SIG-M5 treated with dmso at 0.1 percent for 504 hours (cell line): ENCODE measurements at regions not wholly inside any gene's neighbourhood (a gene's known extent, or its start where the extent isn't known, plus 50 kb on each side); places are given as distances from the start of the nearest gene placed in this dataset.

Experiments used
- DNase-seq: peaks from one replicate; lab custom pipeline; 2025; ENCODE audit not compliant: unreplicated experiment; lab: John Stamatoyannopoulos, UW

GRCh38 chr2:204108330-204108751, 171.8 kb downstream of the ICOS start:
- no peak for DNase-seq

DNA sequence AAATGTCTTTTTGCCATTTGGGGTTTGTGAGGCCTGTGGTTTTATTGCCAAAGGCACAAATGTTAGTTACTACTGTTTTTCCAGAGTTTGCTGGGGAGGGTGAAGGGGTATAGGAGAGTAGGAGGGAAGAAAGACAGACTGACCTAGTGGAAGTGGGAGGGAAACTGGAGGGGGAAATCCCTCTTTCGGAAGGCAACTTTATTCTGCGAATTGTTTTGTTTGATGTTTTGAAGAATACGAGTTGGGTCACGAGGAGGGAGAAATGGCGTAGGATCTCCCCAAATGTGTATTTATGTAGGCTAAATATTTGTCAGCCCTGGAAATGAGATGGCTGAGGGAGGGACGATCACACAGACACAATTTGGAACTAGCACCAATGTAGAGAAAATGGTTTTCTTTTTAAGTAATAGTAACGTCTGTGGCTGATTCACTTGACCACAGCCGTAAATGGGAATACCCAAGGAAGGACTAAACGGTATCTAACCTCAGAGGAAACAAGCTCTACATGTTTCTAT, 172.3 kb downstream of the ICOS start:
- DNase-seq: no peak

DNA sequence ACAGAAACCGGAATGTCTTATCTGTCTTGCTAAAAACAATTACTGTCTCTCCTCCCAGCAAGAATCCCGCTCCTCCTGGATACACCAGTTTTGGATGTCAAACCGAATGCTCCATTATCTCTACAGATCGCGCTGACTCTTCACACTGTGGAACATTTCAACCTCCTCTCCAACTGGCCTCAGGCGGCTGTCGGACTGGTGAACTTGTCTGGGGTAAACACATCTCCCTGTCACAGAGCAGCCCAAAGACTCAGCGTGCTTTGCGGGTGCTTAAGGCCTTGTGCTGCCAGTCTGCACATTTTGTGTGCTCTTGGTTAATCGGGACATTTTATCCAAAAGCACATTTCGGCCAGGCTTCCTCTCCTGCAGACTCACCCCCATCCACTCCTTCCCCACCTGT, 173.1 kb downstream of the ICOS start:
- peak; percentile 21 for DNase-seq

DNA sequence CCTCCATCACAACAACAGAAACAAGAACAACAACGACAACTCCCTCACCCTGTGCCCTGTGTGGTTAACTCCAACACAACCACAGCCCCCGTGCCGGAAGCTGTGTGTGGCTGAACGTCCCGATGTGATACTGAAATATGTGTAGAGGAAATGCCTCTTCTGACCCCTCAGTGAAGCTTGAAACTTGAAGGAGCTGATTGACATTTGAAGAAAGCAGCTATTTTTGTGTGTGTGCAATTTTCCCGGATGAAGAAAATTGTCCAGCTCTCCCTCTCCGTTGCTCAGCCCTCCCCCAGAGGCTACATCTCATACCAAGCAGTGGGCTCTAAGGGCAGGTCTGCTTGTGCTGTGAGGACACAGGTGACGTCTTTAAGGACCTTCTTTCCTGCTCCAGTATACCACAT, 173.8 kb downstream of the ICOS start:
- no peak for DNase-seq

DNA sequence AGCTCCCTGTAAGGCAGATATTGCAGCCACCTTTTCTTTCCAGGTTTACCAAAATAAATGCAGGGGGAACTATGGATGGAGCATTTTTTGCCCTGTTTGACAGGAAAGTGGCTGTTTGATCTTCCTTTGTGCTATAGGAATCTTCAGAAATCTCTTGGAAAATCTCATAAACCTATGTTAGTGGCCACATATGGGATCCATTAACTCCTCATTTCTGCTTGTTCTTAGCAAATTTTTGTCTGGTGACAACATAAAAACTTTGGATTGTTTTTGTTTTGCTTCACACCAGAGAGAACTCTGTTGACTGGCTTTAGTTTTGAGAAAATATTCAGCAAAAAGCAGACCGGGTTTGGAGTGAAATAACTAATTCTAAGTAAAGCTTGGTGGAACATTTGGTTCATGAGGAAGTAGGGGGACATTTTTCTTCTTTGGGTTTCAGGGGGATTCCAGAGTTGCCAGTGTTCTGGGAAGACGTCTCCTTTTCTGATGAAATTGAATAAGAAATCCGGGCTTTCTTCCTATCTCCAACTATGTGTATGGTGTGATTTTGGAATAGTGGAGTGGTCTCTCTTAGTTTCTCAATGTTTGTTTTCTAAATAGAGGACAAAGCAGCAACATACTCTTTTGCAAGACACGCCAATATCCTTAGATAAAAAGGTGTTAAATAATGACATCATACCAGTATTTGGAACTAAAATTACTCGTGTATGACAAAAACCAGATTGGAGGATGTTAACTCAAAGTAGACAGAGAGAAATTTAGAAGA, 174.4 kb downstream of the ICOS start:
- DNase-seq: no peak

- no peak for DNase-seq
Measured at GRCh38 chr2:204112084-204112770, 175.7 kb downstream of the ICOS start.

GRCh38 chr2:204114295-204115136, 178.0 kb downstream of the ICOS start:
- DNase-seq: no peak

GRCh38 chr2:204115137-204116056, 178.8 kb downstream of the ICOS start:
- no peak for DNase-seq

DNA sequence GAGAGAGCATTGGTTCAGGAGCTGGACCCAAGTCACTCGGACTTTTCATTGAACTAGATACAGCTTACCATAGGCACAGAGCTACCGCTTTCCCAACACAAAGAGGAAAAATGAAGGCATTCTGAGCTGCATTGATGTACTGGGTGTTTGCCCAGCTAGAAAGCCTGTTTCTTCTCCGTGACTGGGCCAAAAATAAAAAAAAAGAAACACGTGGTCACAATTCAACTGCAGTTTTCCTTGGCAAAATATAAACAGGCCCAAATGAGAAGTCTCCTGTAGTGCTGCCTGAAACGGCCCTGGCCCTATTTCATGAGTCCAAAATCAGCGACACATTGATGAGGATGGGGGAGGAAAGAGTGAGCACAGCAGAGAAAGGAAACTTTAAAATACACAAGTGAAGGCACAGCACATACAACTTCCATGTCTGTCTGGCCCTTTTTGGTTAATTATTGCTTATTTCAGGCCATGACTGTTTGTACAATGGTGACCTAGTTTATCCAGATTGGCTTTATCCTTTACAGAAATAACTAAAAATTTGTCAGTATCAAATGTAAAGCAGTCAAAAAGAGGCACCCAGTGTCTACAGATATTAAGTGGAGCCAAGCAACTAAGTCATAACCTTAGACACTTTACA, 179.7 kb downstream of the ICOS start:
- DNase-seq: no peak

DNA sequence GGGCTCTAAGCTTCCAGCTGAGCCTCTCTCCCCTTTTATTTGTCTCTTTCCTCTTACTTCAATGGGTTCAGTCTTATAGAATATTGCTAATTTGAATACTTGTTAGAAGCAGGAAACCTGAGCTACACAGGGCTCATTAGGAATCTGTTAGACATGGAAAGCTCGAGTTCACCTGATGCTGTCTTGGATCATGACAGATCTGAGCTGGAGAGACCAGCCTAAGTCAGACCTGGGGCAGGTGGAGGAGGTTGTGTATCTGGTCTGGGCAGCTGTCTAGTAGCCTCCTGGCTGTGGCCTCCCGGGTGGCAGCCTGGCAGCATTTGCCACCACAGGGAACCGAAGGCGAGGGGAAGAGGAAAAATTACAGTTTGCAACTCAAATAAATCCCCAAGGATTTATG, 185.9 kb downstream of the ICOS start:
- DNase-seq: no peak

- DNase-seq: no peak
Measured at GRCh38 chr2:204124140-204124750, 187.7 kb downstream of the ICOS start.

- no peak for DNase-seq
Measured at GRCh38 chr2:204126705-204127104, 190.1 kb downstream of the ICOS start.

GRCh38 chr2:204127238-204127637, 190.7 kb downstream of the ICOS start:
- no peak for DNase-seq

GRCh38 chr2:204129591-204130294, 193.2 kb downstream of the ICOS start:
- no peak for DNase-seq

GRCh38 chr2:204131621-204132020, 195.1 kb downstream of the ICOS start:
- DNase-seq: no peak

DNA sequence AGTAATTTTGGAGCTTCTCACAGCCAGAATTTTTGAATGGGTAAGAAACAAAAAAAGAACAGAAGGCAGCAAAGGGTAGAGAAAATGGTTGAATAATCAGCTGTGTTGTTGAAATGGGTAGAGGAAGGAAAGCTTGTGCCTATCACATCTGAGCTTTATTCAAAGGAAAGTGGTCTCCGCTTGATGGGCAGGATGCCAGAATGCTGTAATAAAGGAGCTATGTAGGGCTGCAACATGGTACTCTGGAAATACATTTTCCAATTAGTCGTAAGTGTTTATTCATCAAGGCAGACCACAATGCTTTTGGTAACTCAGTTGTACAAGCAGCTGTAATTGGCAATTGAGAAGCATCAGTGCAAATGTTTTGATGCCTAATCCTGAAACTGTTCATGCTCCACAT, 196.9 kb downstream of the ICOS start:
- no peak for DNase-seq

- DNase-seq: no peak
Measured at GRCh38 chr2:204134421-204134820, 197.9 kb downstream of the ICOS start.

DNA sequence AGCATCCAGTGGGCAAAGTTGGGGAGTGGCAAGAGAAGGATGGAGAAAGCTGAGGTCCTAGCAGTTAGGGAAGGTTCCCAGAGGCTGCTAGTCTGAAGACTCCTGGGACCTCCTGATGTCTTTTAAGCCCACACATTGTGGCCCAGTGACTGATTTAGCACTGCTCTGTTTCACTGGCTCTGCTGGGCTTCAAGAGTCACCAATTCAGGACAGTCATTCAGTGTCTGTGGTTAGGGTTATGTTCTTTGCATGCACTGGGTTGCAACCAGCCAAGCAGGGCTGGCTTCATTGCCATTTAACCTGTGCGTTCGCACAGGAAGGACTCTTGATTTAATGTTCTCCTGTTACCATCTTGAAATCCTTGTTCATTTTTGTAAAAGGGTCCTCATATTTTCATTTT, 199.2 kb downstream of the ICOS start:
- DNase-seq: no peak

- no peak for DNase-seq
Measured at GRCh38 chr2:204138206-204138605, 201.6 kb downstream of the ICOS start.
